K562 (cell line): ENCODE measurements at regions not wholly inside any gene's neighbourhood (a gene's known extent, or its start where the extent isn't known, plus 50 kb on each side); places are given as distances from the start of the nearest gene placed in this dataset.

ENCODE experiments used
- ATAC-seq: fragments of 200-7000 bp; cut with Tn5 transposase; 3 replicates; pipeline ENCODE4 v1.9.1; 2020; ENCODE audit warnings: moderate library complexity
- BruUV-seq: library from RNA; stranded (reverse); fragments of 400-500 nt; replicated peaks from 2 replicates; lab custom pipeline; 2021; lab: Mats Ljungman, UMichigan
- CTCF ChIA-PET: fragments of 300-600 bp; formaldehyde crosslinking; extraction: SDS; loops from one replicate; lab custom pipeline; 2021; ENCODE audit warnings: low intra/inter-chr PET ratio; lab: Yijun Ruan, JAX
- POLR2A ChIA-PET: fragments of 300-600, 350-650 bp; sonication (Branson Sonifier 250); formaldehyde crosslinking; extraction: SDS; loops from one replicate; lab custom pipeline; 2021; ENCODE audit warnings: antibody characterized with exemption, inconsistent platforms; lab: Yijun Ruan, JAX
- DNase-seq, 4 experiments: peaks; one replicate each; pipeline versions ENCODE4 v3.0.0 to v3.0.0-alpha.2; 2011 to 2018; ENCODE audit warnings: low spot score in 3 of 4, mixed read lengths in 3 of 4; ENCODE audit errors: extremely low read depth in 1 of 4
- FAIRE-seq: peaks from 2 replicates; lab custom pipeline; 2011; peaks lifted over from hg19 to GRCh38; lab: Jason Lieb, UNC
- H2AFZ ChIP-seq: 2 replicates; pipeline ENCODE4 v1.6.0; 2011; ENCODE audit warnings: low read depth, low read length, control low read depth, inconsistent platforms
- H3K27ac ChIP-seq: fragments of 200-600 bp; 3 replicates; pipeline ENCODE4 v1.8.0; 2011; ENCODE audit warnings: low read depth, mild to moderate bottlenecking, control low read depth, inconsistent platforms, low read length, moderate library complexity, mixed read lengths; ENCODE audit errors: extremely low read depth
- H3K27me3 ChIP-seq, 2 experiments: fragments of 300-600 bp in 1 of 2; 2 replicates in 1 of 2; 3 replicates in 1 of 2; pipeline versions ENCODE4 v1.6.0 to v1.8.0; 2011; ENCODE audit warnings: inconsistent platforms in 2 of 2, low read length in 2 of 2, mild to moderate bottlenecking in 1 of 2, mixed read lengths in 1 of 2, moderate library complexity in 1 of 2; ENCODE audit not compliant: control insufficient read depth in 2 of 2, insufficient read depth in 2 of 2
- H3K36me3 ChIP-seq: fragments of 300-600 bp; 3 replicates; pipeline ENCODE4 v1.8.0; 2011; ENCODE audit warnings: mild to moderate bottlenecking, low read length, inconsistent platforms; ENCODE audit not compliant: control insufficient read depth, insufficient read depth
- H3K4me1 ChIP-seq, 2 experiments: fragments of 200-600 bp in 1 of 2; replicated peaks in 1 of 2; 2 replicates in 1 of 2; 3 replicates in 1 of 2; pipeline versions ENCODE4 v1.5.1 to v1.8.0; 2011; ENCODE audit warnings: inconsistent platforms in 2 of 2, low read length in 2 of 2, mild to moderate bottlenecking in 1 of 2, mixed read lengths in 1 of 2, moderate library complexity in 1 of 2; ENCODE audit not compliant: control insufficient read depth in 2 of 2, insufficient read depth in 2 of 2
- H3K4me2 ChIP-seq: 2 replicates; pipeline ENCODE4 v1.6.1; 2011; ENCODE audit warnings: low read length, control low read depth, inconsistent platforms, mixed read lengths; ENCODE audit not compliant: insufficient read depth
- H3K4me3 ChIP-seq: fragments of 200-600 bp; sonication (generic), shearing (Covaris generic); 2 replicates; pipeline ENCODE4 v1.5.1; 2016; ENCODE audit warnings: control low read depth, inconsistent platforms
- H3K79me2 ChIP-seq: fragments of 200-600 bp; 3 replicates; pipeline ENCODE4 v1.8.0; 2011; ENCODE audit warnings: low read length, inconsistent platforms; ENCODE audit not compliant: control insufficient read depth, insufficient read depth
- H3K9ac ChIP-seq, 2 experiments: 2 replicates each; pipeline versions ENCODE4 v1.6.0 to v1.6.1; 2011; ENCODE audit warnings: low read depth in 2 of 2, low read length in 2 of 2, control low read depth in 1 of 2, inconsistent platforms in 1 of 2, mild to moderate bottlenecking in 1 of 2, mixed read lengths in 1 of 2; ENCODE audit not compliant: insufficient read depth in 1 of 2
- H3K9me1 ChIP-seq: one replicate; pipeline ENCODE4 v1.6.0; 2011; ENCODE audit warnings: inconsistent platforms, mild to moderate bottlenecking, low read length, moderate library complexity; ENCODE audit not compliant: control insufficient read depth, insufficient read depth
- H3K9me3 ChIP-seq: replicated peaks from 2 replicates; pipeline ENCODE4 v1.5.1; 2011; ENCODE audit warnings: low read depth, low read length, inconsistent platforms; ENCODE audit not compliant: control insufficient read depth, insufficient read depth
- H4K20me1 ChIP-seq: replicated peaks from 2 replicates; pipeline ENCODE4 v1.6.1; 2011; ENCODE audit warnings: low read length, inconsistent platforms, mixed read lengths; ENCODE audit not compliant: control insufficient read depth, insufficient read depth
- FOXA3 ChIP-seq, 2 experiments: fragments of 450-650 bp in 1 of 2; sonication (generic) in 1 of 2; formaldehyde crosslinking; IDR thresholded peaks in 1 of 2; conservative IDR thresholded peaks in 1 of 2; 2 replicates each; pipeline versions ENCODE4 v1.4.0 to v1.8.0; 2020 to 2022; ENCODE audit warnings: mild to moderate bottlenecking in 2 of 2, missing genetic modification reagents in 1 of 2
- LARP7 ChIP-seq: fragments of 450-650 bp; IDR thresholded peaks from 2 replicates; pipeline ENCODE4 v1.6.1; 2016
- MCM5 ChIP-seq: fragments of 450-650 bp; IDR thresholded peaks from 2 replicates; pipeline ENCODE4 v1.6.1; 2016; ENCODE audit warnings: low read depth
- RBM34 ChIP-seq: fragments of 200-400 bp; formaldehyde crosslinking; IDR thresholded peaks from 2 replicates; pipeline ENCODE4 v1.6.1; 2018; ENCODE audit warnings: low read length, borderline replicate concordance; ENCODE audit not compliant: insufficient read depth
- SMARCA5 ChIP-seq: fragments of 450-650 bp; IDR thresholded peaks from 2 replicates; pipeline ENCODE4 v1.6.1; 2016
- SOX6 ChIP-seq: fragments of 450-650 bp; IDR thresholded peaks from 2 replicates; pipeline ENCODE4 v1.6.1; 2014; ENCODE audit warnings: mild to moderate bottlenecking
- SREBF1 ChIP-seq: fragments of 150-350 bp; IDR thresholded peaks from 2 replicates; pipeline ENCODE4 v1.6.1; 2014; ENCODE audit warnings: antibody characterized with exemption, low read depth, low read length, borderline replicate concordance
- ZNF121 ChIP-seq: sonication (generic); formaldehyde crosslinking; conservative IDR thresholded peaks from 2 replicates; pipeline ENCODE4 v1.8.0; 2022; ENCODE audit warnings: missing genetic modification reagents
- ZNF274 ChIP-seq: IDR thresholded peaks from 2 replicates; pipeline ENCODE4 v1.6.1; 2011; ENCODE audit warnings: low read depth, mild to moderate bottlenecking, low read length, moderate library complexity, borderline replicate concordance
- WGBS: fragments of 100-300 bp; shearing (Covaris generic); methylation state at CpG from one replicate; pipeline ENCODE4 v1.1.6; 2016; ENCODE audit warnings: low coverage, mixed read lengths; ENCODE audit not compliant: insufficient coverage; ENCODE audit errors: missing lambda C conversion rate; 5-methylcytosine and 5-hydroxymethylcytosine counted together
- in situ Hi-C: fragments of 300-500 bp; cut with MboI; formaldehyde crosslinking; loops from 4 replicates; pipeline ENCODE4 v1.15.0; 2018; ENCODE audit warnings: inconsistent platforms, mixed read lengths
- intact Hi-C: fragments of 100-400 bp; cut with micrococcal nuclease; formaldehyde crosslinking; loops from 2 replicates; pipeline ENCODE4 v1.14.2; 2022
- TF ChIP-seq, protein P1 (sequence below): fragments of 250-450 bp; sonication (Bioruptor Pico); IDR thresholded peaks from 2 replicates; pipeline ENCODE4 v1.8.0; 2022; ENCODE audit warnings: inconsistent platforms, mild to moderate bottlenecking, moderate library complexity, borderline replicate concordance
- TF ChIP-seq, protein P2 (sequence below): fragments of 250-450 bp; sonication (Bioruptor Pico); IDR thresholded peaks from 2 replicates; pipeline ENCODE4 v1.4.0; 2020

DNA sequence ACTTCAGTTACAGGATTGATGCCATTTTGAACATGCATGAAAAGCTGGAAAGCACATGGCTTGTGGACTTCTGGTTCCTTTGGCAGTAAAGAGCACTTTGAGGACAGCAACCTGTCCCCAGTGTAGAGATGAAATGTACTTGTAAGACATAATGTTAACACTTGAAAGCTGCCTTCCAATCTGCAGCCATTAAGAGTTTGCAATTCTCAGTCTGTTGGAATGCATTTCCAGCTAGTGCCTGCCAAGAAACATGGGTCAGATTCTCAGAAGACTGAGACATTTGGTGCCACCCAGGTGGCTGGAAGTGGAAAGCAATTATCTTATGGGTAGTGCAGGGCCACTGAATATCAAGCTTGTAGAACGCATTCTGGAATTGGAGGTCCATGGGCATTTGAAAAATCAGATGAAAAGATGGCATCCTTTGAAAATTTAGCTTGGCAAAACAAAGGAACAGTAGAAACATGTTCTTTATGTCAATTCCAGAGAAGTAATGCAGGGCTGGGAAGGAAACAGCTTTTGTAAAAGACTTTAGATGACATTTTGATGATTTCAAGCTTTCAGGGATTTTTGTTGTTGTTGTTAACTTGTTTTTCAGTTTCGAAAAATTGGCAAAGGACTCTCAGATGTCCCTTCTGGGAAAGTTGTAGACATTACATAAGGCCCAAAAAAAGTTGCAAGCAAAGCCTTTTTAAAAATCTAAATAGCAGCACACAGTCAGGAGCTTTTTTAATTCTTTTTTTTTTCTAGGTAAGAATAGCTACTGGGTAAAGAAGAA lies 147.0 kb downstream of the ABCA8 start:
- no peak for ATAC-seq
- H3K27ac ChIP-seq = no peak overlapping the region
- in situ Hi-C loops = no loop called here
- WGBS = 3% methylated on average over 2 of the region's 2 CpGs
- H3K9me3 ChIP-seq = no peaks in the 10 kb centered on the region
- no peak overlapping the region for H2AFZ ChIP-seq
- FAIRE-seq = no peak
- H3K79me2 ChIP-seq = no peaks in the 10 kb centered on the region
- TF ChIP-seq RBM34 = no peak
- no peak for TF ChIP-seq LARP7
- TF ChIP-seq MCM5 = no peak
- TF ChIP-seq ZNF274 = no peak
- intact Hi-C loops = no loop called here
- no peak overlapping the region for H3K4me3 ChIP-seq
- peaks cover 0 to 6% of the 10 kb centered on the region in 2 experiments; a peak in 2 of 5 replicates for H3K27me3 ChIP-seq
- H3K9ac ChIP-seq = no peak overlapping the region
- no TSS peak for BruUV-seq
- DNase-seq = no peak
- no peaks in the 10 kb centered on the region for H4K20me1 ChIP-seq
- ChIA-PET POLR2A (no interaction called here), CTCF (no interaction called here)
- no peak overlapping the region for H3K4me2 ChIP-seq
- no peaks in the 10 kb centered on the region for H3K9me1 ChIP-seq
- no peaks in the 10 kb centered on the region for H3K4me1 ChIP-seq
- no peaks in the 10 kb centered on the region for H3K36me3 ChIP-seq

DNA sequence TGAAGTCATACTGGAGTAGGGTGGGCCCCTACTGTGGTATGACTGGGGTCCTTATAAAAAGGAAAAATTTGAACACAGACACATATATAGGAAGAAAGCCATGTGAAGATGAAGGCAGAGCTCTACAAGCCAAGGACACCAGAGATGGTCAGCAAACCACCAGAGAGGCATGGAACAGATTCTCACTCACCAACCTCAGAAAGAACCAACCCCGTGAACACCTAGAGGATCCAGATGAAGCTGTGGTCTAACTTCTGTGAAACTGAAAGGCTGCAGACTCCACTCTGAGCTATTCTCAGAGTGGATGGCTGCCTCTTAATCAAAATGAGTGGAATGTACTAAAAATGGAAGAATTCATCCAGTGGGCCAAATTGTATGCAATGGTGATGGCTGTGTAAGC lies 149.6 kb downstream of the ABCA8 start:
- H3K9ac ChIP-seq = no peak overlapping the region
- no peaks in the 10 kb centered on the region for H3K4me1 ChIP-seq
- H3K9me3 ChIP-seq = no peaks in the 10 kb centered on the region
- FAIRE-seq (no peak), ATAC-seq (no peak), DNase-seq (no peak)
- no peak overlapping the region for H3K4me3 ChIP-seq
- no peak overlapping the region for H2AFZ ChIP-seq
- H4K20me1 ChIP-seq = no peaks in the 10 kb centered on the region
- no peak overlapping the region for H3K4me2 ChIP-seq
- no TSS peak for BruUV-seq
- H3K27me3 ChIP-seq = peaks cover 0 to 6% of the 10 kb centered on the region in 2 experiments; a peak in 2 of 5 replicates
- CTCF ChIA-PET = no interaction called here
- intact Hi-C loops (no loop called here), in situ Hi-C loops (no loop called here)
- no peaks in the 10 kb centered on the region for H3K9me1 ChIP-seq
- H3K27ac ChIP-seq = no peak overlapping the region
- POLR2A ChIA-PET = no interaction called here
- H3K36me3 ChIP-seq = no peaks in the 10 kb centered on the region
- H3K79me2 ChIP-seq = no peaks in the 10 kb centered on the region
- 0% methylated on average over 1 of the region's 1 CpG for WGBS
- TF ChIP-seq FOXA3 (CRISPR knock-in tag; conservative IDR thresholded peaks at IDR 0.05 in 1 of 2, IDR thresholded peaks at IDR 0.05 in 1 of 2) (no peak), ZNF121 (CRISPR knock-in tag) (no peak), SMARCA5 (no peak), SREBF1 (no peak), SOX6 (no peak)
- TF ChIP-seq, protein P1, sequence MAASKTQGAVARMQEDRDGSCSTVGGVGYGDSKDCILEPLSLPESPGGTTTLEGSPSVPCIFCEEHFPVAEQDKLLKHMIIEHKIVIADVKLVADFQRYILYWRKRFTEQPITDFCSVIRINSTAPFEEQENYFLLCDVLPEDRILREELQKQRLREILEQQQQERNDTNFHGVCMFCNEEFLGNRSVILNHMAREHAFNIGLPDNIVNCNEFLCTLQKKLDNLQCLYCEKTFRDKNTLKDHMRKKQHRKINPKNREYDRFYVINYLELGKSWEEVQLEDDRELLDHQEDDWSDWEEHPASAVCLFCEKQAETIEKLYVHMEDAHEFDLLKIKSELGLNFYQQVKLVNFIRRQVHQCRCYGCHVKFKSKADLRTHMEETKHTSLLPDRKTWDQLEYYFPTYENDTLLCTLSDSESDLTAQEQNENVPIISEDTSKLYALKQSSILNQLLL = no peak
- TF ChIP-seq, protein P2, sequence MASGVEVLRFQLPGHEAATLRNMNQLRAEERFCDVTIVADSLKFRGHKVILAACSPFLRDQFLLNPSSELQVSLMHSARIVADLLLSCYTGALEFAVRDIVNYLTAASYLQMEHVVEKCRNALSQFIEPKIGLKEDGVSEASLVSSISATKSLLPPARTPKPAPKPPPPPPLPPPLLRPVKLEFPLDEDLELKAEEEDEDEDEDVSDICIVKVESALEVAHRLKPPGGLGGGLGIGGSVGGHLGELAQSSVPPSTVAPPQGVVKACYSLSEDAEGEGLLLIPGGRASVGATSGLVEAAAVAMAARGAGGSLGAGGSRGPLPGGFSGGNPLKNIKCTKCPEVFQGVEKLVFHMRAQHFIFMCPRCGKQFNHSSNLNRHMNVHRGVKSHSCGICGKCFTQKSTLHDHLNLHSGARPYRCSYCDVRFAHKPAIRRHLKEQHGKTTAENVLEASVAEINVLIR (CRISPR knock-in tag) = no peak
